Mucosa of descending colon (tissue), 3 donors: ENCODE measurements at regions not wholly inside any gene's neighbourhood (a gene's known extent, or its start where the extent isn't known, plus 50 kb on each side); places are given as distances from the start of the nearest gene placed in this dataset.

Source experiments
- ATAC-seq: fragments of 200-7000 bp; cut with Tn5 transposase; one replicate; pipeline ENCODE4 v1.9.1; 2020; ENCODE audit warnings: mild to moderate bottlenecking, moderate library complexity
- DNase-seq, 3 donors: peaks; one replicate each; pipeline ENCODE4 v3.0.0-alpha.2; 2020
- H3K36me3 ChIP-seq: fragments of 200-600 bp; one replicate; pipeline ENCODE4 v1.8.0; 2021; ENCODE audit warnings: low read depth, mild to moderate bottlenecking
- H3K4me1 ChIP-seq: fragments of 200-600 bp; one replicate; pipeline ENCODE4 v1.8.0; 2021; ENCODE audit warnings: low read depth, mild to moderate bottlenecking
- H3K4me3 ChIP-seq: fragments of 200-600 bp; one replicate; pipeline ENCODE4 v1.8.0; 2021; ENCODE audit warnings: mild to moderate bottlenecking
- H3K9me3 ChIP-seq: fragments of 200-600 bp; one replicate; pipeline ENCODE4 v1.8.0; 2021; ENCODE audit warnings: mild to moderate bottlenecking
- intact Hi-C, 2 donors: fragments of 100-400 bp; cut with DNase I in 1 of 2; cut with micrococcal nuclease in 1 of 2; formaldehyde crosslinking; loops; one replicate each; pipeline versions ENCODE4 v1.11.0 to v1.11.1; 2022; cut with DNase I, micrococcal nuclease
- TF ChIP-seq, protein P1 (sequence below): fragments of 200-600 bp; IDR thresholded peaks from one replicate; pipeline ENCODE4 v1.8.0; 2022; ENCODE audit warnings: antibody characterized with exemption, mild to moderate bottlenecking
- donor health status: DM: no; HTN: no; CAD: no; lungs with moderate emphysema.
- donor health status: DM: no; HTN: no; CAD: no.
- donor health status: DM: no; HTN: yes; CAD: no.

GRCh38 chr2:16400127-16400623 is 265.5 kb downstream of the CYRIA start:
- H3K4me3 ChIP-seq = no peak overlapping the region
- DNase-seq = peak; percentile 49 to 62 (median 60)
- intact Hi-C loops = no loop called here
- H3K9me3 ChIP-seq = no peaks in the 10 kb centered on the region
- no peaks in the 10 kb centered on the region for H3K4me1 ChIP-seq
- no peaks in the 10 kb centered on the region for H3K36me3 ChIP-seq
- TF ChIP-seq, protein P1, sequence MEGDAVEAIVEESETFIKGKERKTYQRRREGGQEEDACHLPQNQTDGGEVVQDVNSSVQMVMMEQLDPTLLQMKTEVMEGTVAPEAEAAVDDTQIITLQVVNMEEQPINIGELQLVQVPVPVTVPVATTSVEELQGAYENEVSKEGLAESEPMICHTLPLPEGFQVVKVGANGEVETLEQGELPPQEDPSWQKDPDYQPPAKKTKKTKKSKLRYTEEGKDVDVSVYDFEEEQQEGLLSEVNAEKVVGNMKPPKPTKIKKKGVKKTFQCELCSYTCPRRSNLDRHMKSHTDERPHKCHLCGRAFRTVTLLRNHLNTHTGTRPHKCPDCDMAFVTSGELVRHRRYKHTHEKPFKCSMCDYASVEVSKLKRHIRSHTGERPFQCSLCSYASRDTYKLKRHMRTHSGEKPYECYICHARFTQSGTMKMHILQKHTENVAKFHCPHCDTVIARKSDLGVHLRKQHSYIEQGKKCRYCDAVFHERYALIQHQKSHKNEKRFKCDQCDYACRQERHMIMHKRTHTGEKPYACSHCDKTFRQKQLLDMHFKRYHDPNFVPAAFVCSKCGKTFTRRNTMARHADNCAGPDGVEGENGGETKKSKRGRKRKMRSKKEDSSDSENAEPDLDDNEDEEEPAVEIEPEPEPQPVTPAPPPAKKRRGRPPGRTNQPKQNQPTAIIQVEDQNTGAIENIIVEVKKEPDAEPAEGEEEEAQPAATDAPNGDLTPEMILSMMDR = no peak
- peak; percentile 84 for ATAC-seq

GRCh38 chr2:16398486-16399043 is 267.1 kb downstream of the CYRIA start:
- DNase-seq (no peak), ATAC-seq (no peak)
- no peaks in the 10 kb centered on the region for H3K9me3 ChIP-seq
- H3K4me1 ChIP-seq = no peaks in the 10 kb centered on the region
- H3K4me3 ChIP-seq = no peak overlapping the region
- H3K36me3 ChIP-seq = no peaks in the 10 kb centered on the region
- TF ChIP-seq, protein P1 = no peak
- intact Hi-C loops = no loop called here

DNA sequence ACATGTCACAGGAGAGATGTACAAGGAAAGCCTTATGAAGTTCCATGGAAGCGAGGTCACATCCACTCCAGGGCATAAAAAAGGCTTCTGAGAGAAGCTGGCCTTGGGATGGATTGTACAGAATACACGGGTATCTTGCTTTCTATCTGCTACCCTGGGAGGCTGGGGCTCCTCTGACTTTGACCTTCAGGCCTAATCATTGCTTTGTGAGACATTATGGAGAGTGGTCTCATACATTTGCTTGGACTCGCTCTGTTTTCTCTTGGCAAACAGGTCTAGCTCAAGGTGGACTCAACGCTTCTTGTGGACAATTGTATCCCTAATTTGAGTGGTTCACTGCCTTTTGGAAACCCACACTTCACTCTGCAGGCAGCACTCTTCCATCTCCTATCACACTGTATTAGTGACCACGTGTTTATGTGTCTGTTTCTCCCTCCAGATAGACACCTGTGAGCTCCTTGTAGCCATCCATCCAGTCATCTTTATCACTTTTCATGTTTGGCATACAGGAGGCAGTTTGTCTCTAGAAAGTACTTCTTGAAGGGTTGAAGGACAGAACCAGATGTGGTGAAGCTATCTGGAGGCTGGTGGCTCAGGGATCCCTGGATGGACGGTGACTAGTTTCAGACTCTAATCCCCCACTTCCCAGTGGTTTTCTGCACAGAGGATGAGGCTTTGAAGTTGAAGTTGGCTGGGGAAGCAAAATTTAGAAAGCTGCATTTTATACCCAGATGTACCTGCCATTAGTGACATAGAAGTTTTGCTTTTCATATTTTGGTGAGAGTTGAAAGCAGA is 267.8 kb downstream of the CYRIA start:
- H3K9me3 ChIP-seq = no peaks in the 10 kb centered on the region
- H3K4me3 ChIP-seq = no peak overlapping the region
- no peaks in the 10 kb centered on the region for H3K36me3 ChIP-seq
- TF ChIP-seq, protein P1 = no peak
- intact Hi-C loops = no loop called here
- ATAC-seq (no peak), DNase-seq (no peak)
- no peaks in the 10 kb centered on the region for H3K4me1 ChIP-seq

DNA sequence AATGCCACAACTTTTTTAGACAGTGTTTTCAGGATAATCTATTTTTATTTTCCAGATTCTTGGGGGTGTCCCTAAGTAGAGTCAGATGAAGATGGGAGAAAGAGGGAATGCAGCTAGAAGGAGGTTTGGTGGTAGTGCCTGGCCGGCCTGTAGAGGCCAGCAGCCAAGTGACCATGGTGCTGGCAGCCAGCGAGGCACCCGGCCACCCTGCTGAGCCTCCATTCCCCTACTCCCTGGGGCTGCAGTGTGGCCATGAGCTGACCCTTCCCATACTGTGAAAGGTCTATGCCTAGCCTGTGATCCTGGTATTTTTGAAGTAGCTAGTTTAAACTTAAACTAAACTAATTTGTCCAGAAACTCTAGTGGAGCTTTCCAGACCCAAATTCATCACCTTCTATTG is 268.6 kb downstream of the CYRIA start:
- intact Hi-C loops = no loop called here
- Histone ChIP-seq H3K4me3 (no peak overlapping the region), H3K36me3 (no peaks in the 10 kb centered on the region), H3K4me1 (no peaks in the 10 kb centered on the region), H3K9me3 (no peaks in the 10 kb centered on the region)
- TF ChIP-seq, protein P1 = no peak
- ATAC-seq = no peak
- no peak for DNase-seq

DNA sequence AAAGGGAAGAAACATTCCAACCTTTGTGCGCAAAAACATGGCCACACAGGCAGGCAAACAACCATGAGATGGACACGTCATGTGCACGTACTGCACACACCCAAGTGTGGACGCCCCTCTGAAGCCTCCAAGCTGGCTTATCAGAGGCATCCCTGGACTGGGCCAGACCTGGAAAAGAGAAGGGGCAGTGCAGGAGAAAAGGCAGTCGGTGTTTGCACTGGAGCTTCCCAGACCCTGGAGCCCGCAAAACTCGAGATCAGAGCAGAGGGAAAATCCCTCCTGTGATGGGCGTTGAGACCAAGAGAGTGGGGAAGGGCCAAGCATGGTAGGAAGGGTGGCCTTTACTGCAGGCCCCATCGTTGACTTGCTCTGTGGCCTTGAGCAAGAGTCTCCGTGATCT is 269.5 kb downstream of the CYRIA start:
- H3K36me3 ChIP-seq = no peaks in the 10 kb centered on the region
- intact Hi-C loops = no loop called here
- no peak overlapping the region for H3K4me3 ChIP-seq
- ATAC-seq (no peak), DNase-seq (no peak)
- TF ChIP-seq, protein P1 = no peak
- no peaks in the 10 kb centered on the region for H3K4me1 ChIP-seq
- no peaks in the 10 kb centered on the region for H3K9me3 ChIP-seq
